ENCODE measurements at regions not wholly inside any gene's neighbourhood (a gene's known extent, or its start where the extent isn't known, plus 50 kb on each side); places are given as distances from the start of the nearest gene placed in this dataset.
"Not testable (repeated sequence)": the region's sequence is repeated elsewhere in the genome, so short reads cannot be mapped to it uniquely, and the experiment has no call there.

- CTCF ChIA-PET, result no interaction called here
- H3K4me3 ChIP-seq (ENCODE audit: low read depth, low read length), result no peak overlapping the region
- no peak for TF ChIP-seq CTCF (IDR thresholded peaks at IDR 0.05; ENCODE audit: insufficient read depth, low read depth, low read length)
- no peaks in the 10 kb centered on the region for H3K36me3 ChIP-seq (ENCODE audit: control insufficient read depth, insufficient read depth, low read length)
- DNase-seq (ENCODE audit: low read depth), result no peak
- H3K27me3 ChIP-seq (ENCODE audit: control insufficient read depth, insufficient read depth, low read length), result no peaks in the 10 kb centered on the region
- POLR2A ChIA-PET, result no interaction called here
These were observed 108.9 kb upstream of the CCZ1B start for GRCh38 chr7:6934981-6935380.

GRCh38 chr7:6936626-6937025, 110.6 kb upstream of the CCZ1B start:
- CTCF ChIA-PET; POLR2A ChIA-PET; H3K36me3 ChIP-seq (ENCODE audit: control insufficient read depth, insufficient read depth, low read length); DNase-seq (ENCODE audit: low read depth); H3K27me3 ChIP-seq (ENCODE audit: control insufficient read depth, insufficient read depth, low read length); H3K4me3 ChIP-seq (ENCODE audit: low read depth, low read length): not testable (repeated sequence)

GRCh38 chr7:6937746-6938145, 111.7 kb upstream of the CCZ1B start:
- CTCF ChIA-PET; DNase-seq (ENCODE audit: low read depth); POLR2A ChIA-PET; H3K27me3 ChIP-seq (ENCODE audit: control insufficient read depth, insufficient read depth, low read length); H3K36me3 ChIP-seq (ENCODE audit: control insufficient read depth, insufficient read depth, low read length); H3K4me3 ChIP-seq (ENCODE audit: low read depth, low read length): not testable (repeated sequence)

- CTCF ChIA-PET, result interaction anchor here (1.1 kb wide), 1 partner anchor 410 kb away, joined by 4 read pairs; no protein-coding TSS in a partner anchor
- H3K4me3 ChIP-seq (ENCODE audit: low read depth, low read length); H3K27me3 ChIP-seq (ENCODE audit: control insufficient read depth, insufficient read depth, low read length); H3K36me3 ChIP-seq (ENCODE audit: control insufficient read depth, insufficient read depth, low read length); POLR2A ChIA-PET; DNase-seq (ENCODE audit: low read depth): not testable (repeated sequence)
- peak; percentile 38 for TF ChIP-seq CTCF (IDR thresholded peaks at IDR 0.05; ENCODE audit: insufficient read depth, low read depth, low read length)
These were observed 112.2 kb upstream of the CCZ1B start for GRCh38 chr7:6938284-6938683.

DNA sequence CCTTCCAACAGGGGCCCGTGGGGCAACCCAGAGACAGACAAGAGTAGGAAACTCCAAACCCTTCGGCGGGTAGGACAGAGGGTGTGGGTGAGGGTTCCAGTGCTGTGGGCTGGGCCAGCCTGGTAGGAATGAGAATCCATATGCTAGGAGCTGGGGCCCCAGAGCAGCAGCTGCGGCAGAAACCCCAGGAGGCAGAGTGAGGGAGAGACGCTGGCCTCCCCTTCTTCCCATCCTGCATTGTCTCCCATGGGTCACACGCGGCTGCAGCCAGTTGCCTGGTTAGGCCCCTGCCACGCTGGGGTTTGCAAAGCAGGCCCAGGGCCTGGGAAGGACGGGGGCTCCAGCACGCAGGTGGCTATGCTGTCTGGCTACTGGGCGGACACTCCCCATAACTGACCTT, 113.1 kb upstream of the CCZ1B start:
- CTCF ChIA-PET, result interaction anchor here (1.1 kb wide), 1 partner anchor 411 kb away, joined by 4 read pairs; no protein-coding TSS in a partner anchor
- DNase-seq (ENCODE audit: low read depth); POLR2A ChIA-PET; H3K27me3 ChIP-seq (ENCODE audit: control insufficient read depth, insufficient read depth, low read length); H3K36me3 ChIP-seq (ENCODE audit: control insufficient read depth, insufficient read depth, low read length); H3K4me3 ChIP-seq (ENCODE audit: low read depth, low read length): not testable (repeated sequence)

GRCh38 chr7:6939896-6940295, 113.8 kb upstream of the CCZ1B start:
- DNase-seq (ENCODE audit: low read depth); H3K27me3 ChIP-seq (ENCODE audit: control insufficient read depth, insufficient read depth, low read length); H3K36me3 ChIP-seq (ENCODE audit: control insufficient read depth, insufficient read depth, low read length); POLR2A ChIA-PET; H3K4me3 ChIP-seq (ENCODE audit: low read depth, low read length); CTCF ChIA-PET: not testable (repeated sequence)

DNA sequence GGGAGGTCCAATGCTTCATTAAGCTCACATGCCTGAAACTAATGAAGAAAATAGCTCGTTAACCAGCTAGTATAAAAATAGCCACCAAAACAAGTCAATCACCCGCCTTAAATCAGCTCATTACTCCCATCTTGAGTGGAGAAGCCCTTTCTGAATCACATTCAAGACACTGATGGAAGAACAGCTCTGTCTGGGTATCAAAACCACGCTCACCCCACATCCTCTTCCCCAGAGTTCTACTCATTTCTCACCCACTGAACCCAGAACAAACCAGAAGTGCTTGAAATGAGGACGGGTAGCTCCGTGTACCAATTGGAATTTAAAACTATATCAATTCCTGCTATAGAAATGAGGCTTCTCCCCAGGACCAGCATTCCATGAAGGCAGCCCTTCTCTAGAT, 120.8 kb upstream of the CCZ1B start:
- CTCF ChIA-PET; DNase-seq (ENCODE audit: low read depth); H3K27me3 ChIP-seq (ENCODE audit: control insufficient read depth, insufficient read depth, low read length); POLR2A ChIA-PET; H3K36me3 ChIP-seq (ENCODE audit: control insufficient read depth, insufficient read depth, low read length); H3K4me3 ChIP-seq (ENCODE audit: low read depth, low read length): not testable (repeated sequence)

DNA sequence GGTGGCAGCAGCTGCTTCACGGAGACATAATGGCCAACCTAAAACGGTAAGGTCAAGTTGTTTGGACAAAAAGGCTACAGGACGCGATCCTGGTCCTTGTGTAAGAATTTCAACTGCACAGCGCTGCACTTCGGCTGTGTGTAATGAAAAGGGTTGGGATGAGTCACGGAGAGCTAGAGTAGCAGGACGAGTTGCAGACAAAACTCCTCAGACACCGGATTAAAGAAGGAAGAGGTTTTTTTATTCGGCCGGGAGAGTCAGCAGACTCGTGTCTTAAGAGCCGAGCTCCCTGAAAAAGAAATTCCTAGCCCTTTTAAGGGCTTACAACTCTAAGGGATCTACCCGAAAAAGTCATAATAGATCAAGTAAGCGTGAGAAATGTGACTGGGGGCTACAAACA, 124.2 kb upstream of the CCZ1B start:
- H3K27me3 ChIP-seq (ENCODE audit: control insufficient read depth, insufficient read depth, low read length); POLR2A ChIA-PET; DNase-seq (ENCODE audit: low read depth); H3K4me3 ChIP-seq (ENCODE audit: low read depth, low read length); CTCF ChIA-PET; H3K36me3 ChIP-seq (ENCODE audit: control insufficient read depth, insufficient read depth, low read length): not testable (repeated sequence)

DNA sequence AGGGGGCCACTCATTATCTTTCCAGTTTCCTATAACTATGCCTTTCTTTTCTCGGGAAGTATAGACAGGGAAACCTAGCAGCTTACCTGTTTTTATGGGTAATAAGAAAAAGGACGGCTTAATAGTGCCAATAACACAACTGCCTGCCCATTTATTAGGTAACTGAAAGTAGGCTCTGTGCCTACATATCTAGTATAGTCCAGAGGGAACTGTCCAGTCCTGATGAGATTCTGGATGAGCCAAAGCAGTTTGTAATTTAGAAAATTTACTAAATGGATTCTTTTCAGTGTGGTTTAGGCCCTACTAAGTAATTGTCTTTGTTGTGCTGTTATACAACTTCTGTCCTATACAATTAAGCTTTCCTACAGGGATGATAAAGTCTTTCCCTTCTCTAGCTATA, 125.5 kb upstream of the CCZ1B start:
- H3K4me3 ChIP-seq (ENCODE audit: low read depth, low read length); H3K36me3 ChIP-seq (ENCODE audit: control insufficient read depth, insufficient read depth, low read length); H3K27me3 ChIP-seq (ENCODE audit: control insufficient read depth, insufficient read depth, low read length); DNase-seq (ENCODE audit: low read depth); POLR2A ChIA-PET: not testable (repeated sequence)
- CTCF ChIA-PET, result interaction anchor here (1.6 kb wide), 1 partner anchor 148 kb away, joined by 4 read pairs; no protein-coding TSS in a partner anchor

- H3K4me3 ChIP-seq (ENCODE audit: low read depth, low read length); DNase-seq (ENCODE audit: low read depth); POLR2A ChIA-PET; H3K27me3 ChIP-seq (ENCODE audit: control insufficient read depth, insufficient read depth, low read length); CTCF ChIA-PET; H3K36me3 ChIP-seq (ENCODE audit: control insufficient read depth, insufficient read depth, low read length): not testable (repeated sequence)
These were observed 127.2 kb upstream of the CCZ1B start for GRCh38 chr7:6953138-6953797.

- POLR2A ChIA-PET; DNase-seq (ENCODE audit: low read depth); H3K4me3 ChIP-seq (ENCODE audit: low read depth, low read length); H3K36me3 ChIP-seq (ENCODE audit: control insufficient read depth, insufficient read depth, low read length); CTCF ChIA-PET; H3K27me3 ChIP-seq (ENCODE audit: control insufficient read depth, insufficient read depth, low read length): not testable (repeated sequence)
These were observed 127.7 kb upstream of the CCZ1B start for GRCh38 chr7:6953798-6954181.

- H3K4me3 ChIP-seq (ENCODE audit: low read depth, low read length); H3K27me3 ChIP-seq (ENCODE audit: control insufficient read depth, insufficient read depth, low read length); DNase-seq (ENCODE audit: low read depth); CTCF ChIA-PET; POLR2A ChIA-PET; H3K36me3 ChIP-seq (ENCODE audit: control insufficient read depth, insufficient read depth, low read length): not testable (repeated sequence)
These were observed 129.3 kb upstream of the CCZ1B start for GRCh38 chr7:6955385-6955784.
